Left forelimb (tissue), 1 donor: ENCODE measurements at regions not wholly inside any gene's neighbourhood (a gene's known extent, or its start where the extent isn't known, plus 50 kb on each side); places are given as distances from the start of the nearest gene placed in this dataset.
"Not testable (repeated sequence)": the region's sequence is repeated elsewhere in the genome, so short reads cannot be mapped to it uniquely, and the experiment has no call there.

Source experiments
- DNase-seq: peaks from one replicate; pipeline ENCODE4 v3.0.0-alpha.2; 2018; ENCODE audit warnings: low spot score

DNA sequence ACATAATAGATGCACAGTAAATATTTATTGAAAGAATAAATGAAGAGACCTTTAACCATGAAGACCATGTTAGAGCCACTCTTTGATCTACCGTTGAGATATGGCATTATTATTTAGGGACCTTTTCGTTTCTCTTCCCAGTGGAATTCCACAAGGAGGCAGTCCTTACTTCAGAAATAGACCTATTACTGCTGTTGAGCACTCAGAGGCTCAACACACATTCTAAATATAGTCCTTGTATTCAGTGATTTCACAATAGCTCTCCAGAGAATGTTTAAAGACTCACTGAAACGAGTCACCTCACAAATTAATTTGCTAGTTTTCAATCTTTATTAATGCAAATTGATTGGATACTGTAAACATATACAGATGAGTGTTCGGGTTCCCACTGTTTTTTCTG lies 603.8 kb downstream of the CDH8 start:
- DNase-seq = no peak

- DNase-seq = no peak
These were observed 615.1 kb downstream of the CDH8 start for GRCh38 chr16:61421111-61421510.

DNA sequence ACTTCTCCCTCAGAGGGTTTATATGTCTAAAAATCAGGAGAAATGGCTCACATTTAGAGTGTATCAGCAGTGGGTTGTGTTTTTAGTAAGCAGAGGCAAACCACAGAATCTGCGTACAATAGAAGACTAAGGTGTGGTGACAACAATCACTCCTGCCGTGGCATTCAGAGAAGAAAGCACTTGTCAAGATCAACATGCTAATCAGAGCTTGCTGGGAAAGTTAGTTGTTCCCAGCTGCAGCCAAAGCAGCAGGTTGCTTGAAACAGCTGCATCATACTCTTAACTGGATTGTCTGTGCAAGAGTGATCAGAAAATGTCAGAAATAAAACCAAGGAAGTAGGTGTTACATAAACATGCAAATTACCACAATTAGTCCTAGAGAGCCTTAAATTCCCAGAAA lies 616.4 kb downstream of the CDH8 start:
- no peak for DNase-seq

DNA sequence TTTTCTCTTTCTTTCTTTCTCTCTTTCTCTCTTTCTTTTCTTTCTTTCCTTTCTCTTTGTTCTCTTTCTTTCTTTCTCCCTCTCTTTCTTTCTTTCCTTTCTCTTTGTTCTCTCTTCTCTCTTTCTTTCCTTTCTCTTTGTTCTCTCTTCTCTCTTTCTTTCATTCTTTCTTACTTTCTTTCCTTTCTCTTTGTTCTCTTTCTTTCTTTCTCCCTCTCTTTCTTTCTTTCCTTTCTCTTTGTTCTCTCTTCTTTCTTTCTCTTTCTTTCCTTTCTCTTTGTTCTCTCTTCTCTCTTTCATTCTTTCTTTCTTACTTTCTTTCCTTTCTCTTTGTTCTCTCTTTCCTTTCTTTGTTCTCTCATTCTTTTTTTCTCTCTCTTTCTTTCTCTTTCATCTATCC lies 617.4 kb downstream of the CDH8 start:
- DNase-seq = not testable (repeated sequence)

- DNase-seq = no peak
These were observed 621.1 kb downstream of the CDH8 start for GRCh38 chr16:61415126-61415525.

DNA sequence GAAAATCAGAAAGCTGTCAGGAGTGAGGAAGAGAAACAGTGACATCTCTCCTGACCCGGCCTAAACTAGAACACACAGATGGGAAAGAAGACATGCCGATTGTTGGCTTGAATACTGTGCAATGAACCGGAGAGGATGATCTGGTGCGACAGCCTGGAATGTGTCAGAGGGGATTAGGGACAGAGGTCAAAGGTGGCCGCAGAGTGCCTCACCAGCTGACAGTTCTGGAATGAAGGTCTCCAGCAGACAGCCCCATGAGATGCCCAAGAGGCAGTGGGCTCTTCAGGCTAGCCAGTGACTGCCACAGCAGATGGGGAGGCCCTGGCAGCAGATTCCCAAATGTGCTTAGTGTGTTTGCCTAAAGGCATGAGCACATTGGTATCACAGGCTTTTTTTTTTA lies 623.2 kb downstream of the CDH8 start:
- no peak for DNase-seq

- DNase-seq = no peak
These were observed 623.7 kb downstream of the CDH8 start for GRCh38 chr16:61412562-61412961.

DNA sequence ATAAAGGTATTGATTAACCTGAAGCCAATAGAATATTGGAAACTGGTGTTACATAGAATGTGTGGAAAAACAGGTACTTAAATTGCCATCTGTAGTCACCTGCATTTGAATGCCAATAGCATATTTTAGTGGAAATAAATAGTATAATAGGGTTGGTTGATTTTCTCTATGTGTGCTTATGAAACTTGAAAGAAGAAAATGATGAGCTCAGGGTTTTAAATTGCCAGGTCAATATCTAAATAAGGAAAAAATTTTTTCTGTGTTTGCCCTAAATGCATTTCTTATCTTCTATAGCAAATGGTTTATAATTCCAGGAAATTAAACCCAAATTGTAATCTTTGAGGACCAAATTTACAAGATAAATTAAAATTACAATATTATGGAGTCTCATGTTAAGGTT lies 626.6 kb downstream of the CDH8 start:
- DNase-seq = no peak

- DNase-seq = no peak
These were observed 632.9 kb downstream of the CDH8 start for GRCh38 chr16:61403386-61403785.

- DNase-seq = no peak
These were observed 644.3 kb downstream of the CDH8 start for GRCh38 chr16:61391896-61392295.

DNA sequence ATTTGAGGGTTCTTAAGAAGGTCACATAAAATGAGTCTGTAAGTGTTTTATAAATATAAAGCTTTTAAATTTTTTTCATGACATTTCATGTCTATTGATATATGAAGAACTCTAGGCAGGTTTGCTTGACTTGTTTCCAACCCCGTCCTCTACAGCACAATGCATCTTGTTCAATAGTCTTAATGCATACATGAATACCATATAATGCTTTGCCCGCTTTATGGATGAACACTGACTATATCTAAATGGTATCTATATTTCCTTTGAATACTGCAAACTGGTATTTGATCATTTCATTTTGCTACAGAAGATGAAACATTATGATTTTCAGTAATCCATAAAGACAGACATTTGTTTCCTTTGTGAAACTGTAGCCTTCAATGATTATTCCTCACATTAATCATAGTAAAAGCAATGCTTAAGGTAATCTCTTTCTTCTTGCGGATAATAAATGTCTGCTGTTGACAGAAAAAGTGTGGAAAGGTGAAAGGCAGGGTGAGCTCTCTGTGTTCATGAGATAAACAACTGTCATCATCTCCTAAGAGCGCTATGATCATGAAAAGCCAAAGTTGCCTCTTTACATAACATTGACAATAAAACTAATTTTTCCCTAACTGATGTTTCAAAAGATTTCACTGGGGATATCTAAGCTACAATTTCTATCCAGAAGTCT lies 645.1 kb downstream of the CDH8 start:
- no peak for DNase-seq

DNA sequence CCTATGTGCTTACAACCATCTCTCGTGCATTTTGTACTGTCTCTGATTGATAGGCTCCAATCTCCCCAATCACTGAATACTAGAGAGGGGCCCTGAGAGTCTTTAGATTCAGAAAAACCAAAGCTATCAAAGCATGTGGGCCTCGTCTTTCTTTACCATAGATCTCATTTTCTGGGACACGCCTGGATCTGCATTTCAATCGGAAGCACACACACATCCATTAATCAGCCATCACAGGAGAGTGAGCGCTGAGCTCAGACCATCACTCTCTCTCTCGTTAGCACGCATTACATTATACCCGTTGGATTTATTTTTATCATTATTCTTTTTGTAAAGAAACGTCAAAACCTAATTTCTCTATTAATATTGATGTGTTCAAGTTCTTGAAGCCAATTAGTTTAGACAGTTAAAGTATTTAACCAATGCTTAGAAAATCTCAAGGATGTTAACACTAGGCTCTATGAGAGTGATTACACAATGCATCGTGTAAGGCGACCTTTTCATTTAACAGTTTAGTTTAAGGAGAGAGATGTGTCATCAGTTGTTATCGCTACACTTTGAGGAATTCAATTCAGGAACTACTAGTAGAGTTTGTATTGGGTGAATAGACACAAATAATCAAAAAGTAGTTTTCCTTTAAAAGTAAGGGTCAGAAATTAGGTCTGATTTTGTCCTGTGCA lies 650.7 kb downstream of the CDH8 start:
- DNase-seq = no peak

- no peak for DNase-seq
These were observed 653.8 kb downstream of the CDH8 start for GRCh38 chr16:61382435-61382834.

DNA sequence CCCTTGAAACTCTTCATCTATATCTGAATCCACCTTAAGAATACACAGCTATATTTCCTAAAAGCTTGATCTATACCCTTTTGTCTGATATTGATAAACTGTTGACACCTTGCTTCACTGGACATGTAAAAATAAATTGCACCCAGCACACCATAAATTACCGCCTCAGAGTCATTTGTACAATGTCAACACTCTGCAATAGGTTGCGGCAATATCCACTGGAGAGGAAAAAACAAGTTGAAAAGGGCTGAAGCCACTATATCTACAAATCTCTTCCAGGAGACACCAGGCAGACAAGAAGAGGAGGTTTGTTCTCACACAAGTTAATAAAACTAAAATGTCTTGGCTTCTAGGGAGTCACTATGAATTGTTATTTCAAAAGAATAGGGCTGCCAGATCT lies 656.9 kb downstream of the CDH8 start:
- no peak for DNase-seq

- no peak for DNase-seq
These were observed 662.2 kb downstream of the CDH8 start for GRCh38 chr16:61374071-61374470.

- no peak for DNase-seq
These were observed 664.4 kb downstream of the CDH8 start for GRCh38 chr16:61371881-61372280.

- no peak for DNase-seq
These were observed 664.9 kb downstream of the CDH8 start for GRCh38 chr16:61371388-61371787.

- DNase-seq = no peak
These were observed 665.7 kb downstream of the CDH8 start for GRCh38 chr16:61370564-61370963.

GRCh38 chr16:61366006-61366405 lies 670.2 kb downstream of the CDH8 start:
- no peak for DNase-seq

GRCh38 chr16:61364990-61365389 lies 671.2 kb downstream of the CDH8 start:
- DNase-seq = no peak

GRCh38 chr16:61362585-61362984 lies 673.7 kb downstream of the CDH8 start:
- no peak for DNase-seq

DNA sequence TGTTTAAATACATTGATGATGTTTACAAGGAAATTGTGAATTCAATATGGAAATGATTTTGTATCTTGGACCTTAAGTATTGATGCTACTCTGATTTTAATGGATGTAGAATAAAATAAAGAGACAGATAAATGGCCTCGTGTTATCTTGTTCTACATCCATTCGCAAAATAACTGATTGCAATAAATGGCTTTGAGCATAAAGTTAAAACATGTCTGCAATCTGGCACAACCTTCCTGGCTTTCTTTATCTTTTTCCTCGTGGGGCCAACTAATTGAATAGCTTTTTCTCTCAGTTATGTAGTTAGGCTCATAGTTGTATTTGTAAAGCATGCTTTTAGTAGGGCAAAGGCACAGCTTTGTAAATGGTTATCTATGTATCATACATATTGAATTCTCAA lies 691.4 kb downstream of the CDH8 start:
- DNase-seq = no peak

DNA sequence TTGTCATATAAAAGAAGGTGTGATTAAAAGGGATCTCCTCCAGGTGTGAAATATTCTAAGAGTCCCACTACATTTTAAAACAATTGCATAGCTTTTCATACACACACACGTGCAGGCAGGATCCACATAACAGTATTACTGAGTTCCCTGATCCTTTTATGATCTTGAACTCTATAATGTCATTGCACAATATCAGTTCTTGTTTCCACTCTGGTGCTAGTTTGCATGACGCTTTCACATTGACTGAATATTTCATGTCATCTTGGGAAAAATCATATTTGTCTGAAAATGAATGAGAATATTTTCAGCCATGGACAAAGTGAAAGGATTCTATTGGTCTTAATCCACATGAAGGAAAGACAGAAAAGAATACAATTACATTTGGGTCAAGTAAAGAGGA lies 703.8 kb downstream of the CDH8 start:
- DNase-seq = no peak

DNA sequence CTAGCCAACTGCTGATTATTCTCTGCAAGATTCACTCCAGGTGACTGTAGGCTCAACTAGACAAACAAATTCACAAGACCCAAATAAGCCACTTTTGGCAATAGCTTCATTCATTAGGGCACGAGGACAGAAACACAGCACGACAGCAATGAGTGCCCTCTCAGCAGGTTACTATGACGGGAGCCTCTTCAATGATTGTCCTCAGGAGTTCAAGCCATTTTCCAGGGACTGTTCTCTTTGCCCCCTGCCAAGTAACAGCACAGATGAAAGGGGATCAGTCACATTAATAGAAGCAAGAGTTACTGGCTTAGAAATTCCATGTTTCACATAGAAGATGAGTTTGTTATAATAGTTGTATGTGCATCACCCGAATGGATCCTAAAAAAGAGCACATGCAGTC lies 712.2 kb downstream of the CDH8 start:
- DNase-seq = no peak
